DMS 273 (cell line): ENCODE measurements at regions not wholly inside any gene's neighbourhood (a gene's known extent, or its start where the extent isn't known, plus 50 kb on each side); places are given as distances from the start of the nearest gene placed in this dataset.
"Not testable (repeated sequence)": the region's sequence is repeated elsewhere in the genome, so short reads cannot be mapped to it uniquely, and the experiment has no call there.

Experiments
- DNase-seq: peaks from one replicate; lab custom pipeline; 2025; ENCODE audit not compliant: unreplicated experiment; lab: John Stamatoyannopoulos, UW

DNA sequence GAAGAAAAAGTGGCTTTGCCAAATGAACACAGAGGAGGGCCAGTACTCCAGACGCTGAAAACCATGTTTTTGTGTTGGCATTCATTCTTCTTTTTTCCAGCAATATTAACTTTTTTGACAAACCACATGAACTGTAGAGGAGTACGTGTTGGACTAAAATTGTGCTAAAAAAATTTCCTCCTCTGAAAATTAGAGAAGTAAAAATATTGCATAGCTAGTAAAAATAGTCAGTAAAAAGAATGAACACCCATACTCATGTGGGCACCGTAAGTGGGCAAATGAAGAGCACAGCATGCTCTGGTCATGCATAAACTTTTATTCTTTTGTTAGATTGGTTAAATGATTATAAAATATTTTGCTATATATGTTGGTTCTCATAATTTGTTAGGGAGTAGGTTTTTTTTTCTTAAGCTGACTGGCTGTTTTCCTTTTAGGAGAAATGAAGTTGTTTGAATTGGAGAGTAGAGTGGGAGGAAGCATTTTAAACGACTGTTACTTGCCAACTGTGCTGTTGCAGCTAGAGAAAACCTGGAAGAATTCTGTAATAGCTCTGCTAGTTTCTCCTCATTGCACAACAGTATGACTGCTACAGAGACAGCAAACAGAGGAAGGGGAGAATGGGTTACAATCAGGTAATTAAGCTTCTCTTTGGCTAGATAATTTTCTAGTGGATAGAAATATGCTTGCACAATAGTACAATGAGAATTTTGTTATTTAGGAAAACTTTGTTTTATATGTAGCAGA lies 222.4 kb downstream of the KCTD12 start:
- peak; percentile 10 for DNase-seq

DNA sequence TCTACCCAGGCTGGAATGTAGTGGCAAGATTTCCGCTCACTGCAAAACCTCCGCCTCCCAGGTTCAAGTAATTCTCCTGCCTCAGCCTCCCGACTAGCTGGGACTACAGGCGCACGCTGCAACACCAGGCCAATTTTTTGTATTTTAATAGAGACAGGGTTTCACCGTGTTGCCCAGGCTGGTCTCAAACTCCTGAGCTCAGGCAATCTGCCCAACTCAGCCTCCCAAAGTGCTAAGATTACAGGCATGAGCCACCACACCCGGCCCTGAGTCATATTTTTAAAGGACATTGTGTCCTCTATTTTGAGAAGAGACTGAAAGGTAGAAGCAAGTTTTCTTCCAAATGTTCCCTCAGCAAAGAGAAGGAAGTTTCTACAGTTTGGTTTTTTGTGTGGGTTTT lies 227.1 kb downstream of the KCTD12 start:
- DNase-seq = not testable (repeated sequence)

DNA sequence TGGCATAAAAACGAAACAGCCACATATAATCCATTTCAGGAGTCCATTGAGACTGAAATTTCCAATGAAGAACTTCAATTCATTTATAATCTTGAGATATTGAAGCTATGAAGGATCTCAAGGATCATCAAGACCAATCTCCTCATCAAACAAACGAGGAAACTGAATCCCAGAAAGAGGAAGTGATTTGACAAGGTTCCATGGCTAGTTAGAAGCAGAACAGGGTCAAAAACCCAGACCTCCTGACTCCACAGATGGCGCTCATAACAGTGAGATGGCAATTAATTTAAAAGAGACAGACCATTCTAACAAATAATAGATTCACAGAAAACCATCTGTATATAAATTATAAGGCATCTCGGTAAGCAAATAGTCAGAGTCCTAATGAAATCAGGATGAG lies 229.7 kb downstream of the KCTD12 start:
- no peak for DNase-seq

DNA sequence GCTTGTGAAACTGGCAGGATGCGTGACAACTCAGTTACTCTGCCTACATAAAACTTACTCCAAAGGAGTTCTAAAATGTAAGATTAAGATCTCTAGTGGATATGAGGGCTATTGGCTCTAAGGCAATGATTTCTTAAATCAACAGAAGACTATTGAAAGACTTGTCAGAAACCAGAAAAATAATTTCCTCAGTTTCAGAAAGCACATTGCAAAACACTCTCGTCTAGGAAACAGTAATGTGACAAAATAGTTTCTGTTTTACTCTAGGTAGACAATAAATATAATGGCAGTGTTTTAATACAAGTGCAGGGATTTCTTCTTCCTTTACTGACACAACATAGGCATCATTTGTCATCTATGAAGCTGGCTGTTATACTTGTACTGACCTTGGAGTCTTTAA lies 230.1 kb downstream of the KCTD12 start:
- no peak for DNase-seq

DNA sequence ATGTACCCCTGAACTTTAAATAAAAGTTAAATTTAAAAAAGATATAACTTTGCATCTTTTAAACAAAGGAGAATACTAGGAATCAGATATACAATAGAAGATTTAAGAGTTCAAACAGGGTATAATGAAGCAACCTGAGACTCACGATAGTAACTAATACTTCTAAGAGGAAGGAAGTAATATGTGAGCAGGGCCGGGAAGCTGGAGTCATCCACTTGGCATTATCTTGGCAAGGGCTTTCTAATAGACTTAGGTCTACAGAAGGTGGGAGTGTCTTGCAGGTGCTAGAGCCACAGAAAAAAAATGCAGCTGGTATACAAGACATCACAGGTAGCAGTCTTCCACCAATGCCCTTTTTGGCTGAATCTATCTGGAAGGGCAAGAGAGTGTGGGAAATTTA lies 231.9 kb downstream of the KCTD12 start:
- DNase-seq = no peak

DNA sequence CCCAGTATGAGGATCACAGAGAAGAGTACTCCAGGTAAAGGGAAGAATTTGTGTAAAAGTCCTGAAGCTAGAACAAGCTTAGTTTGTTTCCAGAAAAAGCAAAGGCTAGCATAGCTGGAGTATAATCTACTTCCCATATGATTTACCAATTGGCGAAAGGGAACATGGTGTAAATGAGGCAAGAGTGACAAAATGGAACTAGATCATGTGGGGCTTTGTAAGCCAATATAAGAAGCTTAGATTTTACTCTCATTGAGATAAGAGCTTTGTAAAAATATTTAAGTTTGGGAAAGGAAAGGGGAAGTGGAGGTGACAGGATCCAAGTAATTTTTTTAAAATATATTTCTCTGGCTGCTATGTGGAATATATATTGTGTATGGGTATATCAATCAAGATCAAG lies 234.9 kb downstream of the KCTD12 start:
- DNase-seq = no peak

DNA sequence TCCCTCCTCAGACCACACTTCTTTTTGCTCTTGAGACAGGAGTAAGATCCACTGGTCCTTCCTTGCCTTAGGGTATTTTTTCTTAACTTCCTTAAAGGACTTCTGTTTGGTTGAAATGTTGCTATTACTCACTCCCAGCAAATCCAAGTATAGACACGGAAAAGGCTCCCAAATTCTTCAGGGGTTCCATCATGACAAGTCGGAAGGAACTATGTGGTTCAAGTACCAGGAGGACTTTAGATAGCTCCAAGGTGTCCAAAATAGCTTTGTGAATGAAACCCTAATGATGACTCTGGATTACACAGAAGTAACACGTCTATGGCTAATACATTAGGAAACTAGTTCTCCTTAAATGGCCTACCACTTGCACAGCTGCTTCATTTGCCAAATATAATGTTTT lies 238.7 kb downstream of the KCTD12 start:
- no peak for DNase-seq

DNA sequence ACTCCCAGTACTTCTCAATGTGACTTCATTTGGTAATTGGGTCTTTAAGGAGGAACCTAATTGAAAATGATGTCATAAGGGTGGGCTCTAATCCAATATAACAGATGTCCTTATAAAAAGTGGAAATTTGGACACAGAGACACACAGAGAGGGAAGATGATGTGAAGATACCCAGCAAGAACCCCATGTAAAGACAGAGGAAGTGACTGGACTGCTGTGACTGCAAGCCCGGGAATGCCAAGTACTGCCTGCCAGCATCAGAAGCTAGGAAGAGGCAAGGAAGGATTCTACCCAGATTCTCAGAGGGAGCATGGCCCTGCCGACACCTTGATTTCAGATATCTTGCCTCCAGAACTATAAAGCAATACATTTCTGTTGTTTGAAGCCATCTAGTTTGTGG lies 239.3 kb downstream of the KCTD12 start:
- DNase-seq = peak; percentile 3

DNA sequence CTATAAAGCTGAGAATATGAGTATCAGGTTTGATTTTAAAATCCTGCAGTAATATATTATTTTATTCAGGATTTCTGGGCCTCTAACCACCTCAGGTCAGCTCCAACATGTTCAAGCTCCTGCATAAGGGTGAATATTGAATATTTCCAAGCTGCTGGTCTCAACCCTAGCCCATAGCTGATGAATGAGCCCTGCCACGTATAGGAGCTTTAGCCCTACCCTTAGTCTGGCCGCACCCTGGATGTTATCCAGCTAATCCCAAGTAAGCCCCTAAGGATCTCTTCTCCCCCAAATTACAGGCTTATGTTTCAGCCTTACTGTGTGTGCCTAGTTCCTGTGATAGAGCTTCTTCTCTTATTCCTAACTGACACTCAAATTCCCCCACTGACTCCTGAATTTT lies 240.6 kb downstream of the KCTD12 start:
- DNase-seq = no peak

DNA sequence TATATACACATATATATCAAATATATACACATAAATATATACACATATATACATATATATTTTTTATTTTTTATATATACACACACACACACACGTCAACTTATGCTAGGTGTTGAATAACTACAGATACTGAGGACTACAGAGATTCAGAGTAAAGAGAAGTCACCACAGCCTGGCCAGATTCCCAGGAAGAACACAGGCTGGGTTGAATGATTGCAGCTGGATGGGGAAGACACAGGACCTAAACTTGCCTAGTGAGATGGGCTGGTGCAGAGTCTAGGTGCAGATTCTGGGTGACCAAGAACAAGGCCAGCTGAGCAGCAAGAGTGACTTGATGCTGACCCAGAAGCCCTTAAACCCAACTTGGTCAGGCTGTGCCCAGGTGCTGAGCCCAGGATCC lies 241.3 kb downstream of the KCTD12 start:
- no peak for DNase-seq

DNA sequence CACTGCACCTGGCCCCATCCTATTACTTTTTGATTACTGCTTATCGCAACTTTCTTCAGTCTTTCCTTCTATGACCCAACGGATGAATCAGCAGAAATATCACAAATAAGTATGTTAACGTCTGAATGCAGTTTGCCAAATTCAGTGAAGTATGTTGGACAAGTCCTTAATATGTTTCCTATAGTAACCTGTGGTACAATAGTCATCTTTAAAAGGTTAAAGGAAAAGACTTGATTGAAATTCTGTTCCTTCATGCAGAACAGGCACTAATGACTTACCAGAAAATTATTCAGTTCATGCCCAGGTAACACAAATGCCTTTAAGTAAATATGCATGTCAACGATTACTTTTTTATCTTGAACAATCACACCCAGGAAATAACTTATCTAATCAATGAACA lies 242.6 kb downstream of the KCTD12 start:
- no peak for DNase-seq

DNA sequence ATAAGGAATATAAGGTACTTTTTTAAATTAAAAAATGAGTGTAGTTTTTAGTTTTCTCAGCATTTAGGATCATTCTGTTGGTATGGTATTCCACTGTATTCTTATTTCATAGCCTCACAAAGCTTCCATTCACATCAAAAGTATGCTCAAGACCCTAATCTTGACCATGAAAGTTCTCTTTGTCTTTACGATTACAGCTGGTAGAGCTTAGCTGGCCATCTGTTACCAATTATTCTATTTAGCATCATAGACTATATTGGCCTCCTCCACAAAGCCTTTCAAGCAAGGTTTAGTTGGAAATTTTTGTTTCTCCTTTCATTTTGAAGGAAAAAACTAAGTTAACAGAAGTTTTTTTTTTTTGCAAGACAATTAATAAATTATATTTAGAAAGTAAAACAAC lies 245.1 kb downstream of the KCTD12 start:
- peak; percentile 69 for DNase-seq

DNA sequence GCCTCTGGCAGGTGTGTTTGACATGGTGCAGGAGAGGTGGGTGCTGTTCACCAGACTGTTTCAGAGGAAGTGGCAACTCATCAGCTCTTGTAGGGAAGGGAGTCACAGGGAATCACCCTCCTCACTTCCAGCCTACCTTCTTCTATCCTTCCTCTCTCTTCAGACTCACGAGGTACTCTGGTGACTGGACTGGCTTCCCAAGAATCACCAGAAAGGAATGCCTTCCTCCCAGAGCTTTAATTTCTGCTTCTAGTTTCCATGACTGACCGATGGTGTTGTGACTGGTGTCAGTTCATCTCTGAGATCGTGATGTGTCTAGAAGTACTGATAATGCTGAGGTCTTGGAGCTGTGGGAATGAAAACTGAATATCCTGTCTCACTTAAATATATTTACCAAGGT lies 247.3 kb downstream of the KCTD12 start:
- DNase-seq = no peak

DNA sequence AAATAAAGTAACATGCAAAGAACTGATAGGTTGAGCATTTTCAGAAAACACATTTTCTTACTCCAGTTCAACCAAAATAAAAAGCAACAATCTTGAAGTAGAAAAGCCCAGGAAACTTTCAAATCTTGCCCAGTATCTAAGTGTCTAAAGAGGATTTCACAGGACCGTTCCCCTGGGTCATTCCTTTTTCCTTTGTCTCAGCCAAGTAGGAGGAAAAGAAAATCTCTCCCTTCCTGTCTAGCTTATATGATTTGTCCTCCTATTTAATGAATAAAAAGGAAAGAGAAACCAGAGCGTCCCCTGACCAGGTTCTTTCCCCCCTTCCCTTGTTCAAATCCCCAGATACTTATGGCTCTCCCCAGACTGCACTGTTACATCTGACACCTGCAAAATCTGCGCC lies 248.0 kb downstream of the KCTD12 start:
- no peak for DNase-seq

DNA sequence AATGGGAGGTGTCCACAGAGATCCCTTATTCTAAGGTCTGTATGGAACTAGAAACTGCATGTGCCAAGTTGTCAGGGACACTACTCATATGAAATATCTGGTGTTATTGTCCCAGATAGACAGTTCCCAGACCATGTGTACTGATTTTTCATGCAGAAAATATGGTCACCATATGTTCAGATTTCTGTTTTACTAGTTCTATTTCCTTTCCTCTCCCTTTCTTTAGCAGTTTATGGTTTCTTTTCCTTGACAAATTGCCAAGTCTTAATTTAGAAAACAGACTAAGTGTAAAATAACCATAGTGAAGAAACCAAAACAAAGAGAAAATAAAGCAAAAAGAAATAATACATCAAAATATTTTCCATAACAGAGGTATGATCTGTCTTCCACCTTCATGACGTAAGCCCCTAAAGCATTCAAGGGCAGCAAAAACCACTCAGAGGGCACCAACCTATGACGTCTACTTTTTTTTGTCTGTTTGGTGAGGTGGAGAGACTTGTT lies 248.5 kb downstream of the KCTD12 start:
- DNase-seq = peak; percentile 43

DNA sequence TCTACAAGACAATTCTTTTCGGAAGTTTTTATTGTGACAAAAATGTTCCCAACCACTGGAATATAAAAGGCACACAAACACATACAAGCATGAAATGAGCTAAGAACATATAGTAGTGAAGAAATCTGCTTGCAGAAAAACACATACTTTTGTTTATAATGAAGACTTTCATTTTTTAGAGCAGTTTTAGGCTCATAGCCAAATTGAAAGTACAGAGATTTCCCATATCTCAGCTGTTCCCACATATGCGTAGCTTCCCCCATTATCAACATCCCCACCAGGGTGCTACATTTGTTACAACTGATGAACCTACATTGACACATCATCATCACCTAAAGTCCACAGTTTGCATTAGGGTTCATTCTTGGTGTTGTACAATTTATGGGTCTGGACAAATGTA lies 249.4 kb downstream of the KCTD12 start:
- DNase-seq = no peak

DNA sequence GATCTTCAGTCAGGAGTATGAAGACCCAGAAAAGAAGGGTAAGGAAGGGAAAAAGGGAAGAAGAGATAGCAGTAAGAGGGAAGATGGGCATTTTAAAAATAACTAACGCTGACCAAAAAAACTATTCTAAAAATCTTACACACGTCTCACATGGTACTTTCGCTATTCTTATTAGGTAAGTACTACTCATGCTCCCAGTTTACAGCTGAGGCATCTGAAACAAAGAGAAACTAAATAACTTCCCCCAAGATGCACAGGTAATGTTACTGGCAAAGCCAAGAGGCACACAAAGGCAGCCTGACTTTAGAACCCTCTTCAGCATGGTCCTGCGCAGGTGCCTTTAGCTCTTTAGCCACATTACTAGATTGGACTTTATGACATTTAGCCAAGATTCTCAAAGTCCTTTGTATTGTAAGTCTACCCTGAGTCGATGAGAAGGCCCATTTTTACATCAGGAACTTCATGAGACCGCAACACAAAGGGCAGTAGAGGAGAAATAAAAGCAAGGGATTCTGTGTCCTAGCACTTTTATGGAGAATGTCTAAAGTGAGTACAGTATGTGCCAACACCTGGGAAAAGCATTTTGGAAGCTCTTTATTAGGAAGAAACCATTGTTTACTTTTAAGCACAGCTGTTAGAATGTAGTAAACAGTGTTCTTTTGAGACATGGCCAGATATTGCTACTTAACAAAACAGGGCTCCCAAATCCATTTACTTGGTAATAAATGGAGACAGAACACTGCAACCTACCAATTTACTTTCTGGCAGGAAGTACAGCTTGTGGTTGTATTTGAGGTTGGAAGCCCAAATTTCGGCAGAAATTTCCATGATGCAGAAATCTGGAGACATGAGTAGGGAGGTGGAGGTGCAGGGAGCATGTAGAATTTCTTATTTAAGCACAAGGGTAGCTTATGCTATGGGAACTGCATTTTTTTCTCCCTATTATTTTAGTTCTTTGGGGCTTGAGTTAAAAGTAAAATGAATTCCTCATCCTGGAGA lies 250.7 kb downstream of the KCTD12 start:
- no peak for DNase-seq

DNA sequence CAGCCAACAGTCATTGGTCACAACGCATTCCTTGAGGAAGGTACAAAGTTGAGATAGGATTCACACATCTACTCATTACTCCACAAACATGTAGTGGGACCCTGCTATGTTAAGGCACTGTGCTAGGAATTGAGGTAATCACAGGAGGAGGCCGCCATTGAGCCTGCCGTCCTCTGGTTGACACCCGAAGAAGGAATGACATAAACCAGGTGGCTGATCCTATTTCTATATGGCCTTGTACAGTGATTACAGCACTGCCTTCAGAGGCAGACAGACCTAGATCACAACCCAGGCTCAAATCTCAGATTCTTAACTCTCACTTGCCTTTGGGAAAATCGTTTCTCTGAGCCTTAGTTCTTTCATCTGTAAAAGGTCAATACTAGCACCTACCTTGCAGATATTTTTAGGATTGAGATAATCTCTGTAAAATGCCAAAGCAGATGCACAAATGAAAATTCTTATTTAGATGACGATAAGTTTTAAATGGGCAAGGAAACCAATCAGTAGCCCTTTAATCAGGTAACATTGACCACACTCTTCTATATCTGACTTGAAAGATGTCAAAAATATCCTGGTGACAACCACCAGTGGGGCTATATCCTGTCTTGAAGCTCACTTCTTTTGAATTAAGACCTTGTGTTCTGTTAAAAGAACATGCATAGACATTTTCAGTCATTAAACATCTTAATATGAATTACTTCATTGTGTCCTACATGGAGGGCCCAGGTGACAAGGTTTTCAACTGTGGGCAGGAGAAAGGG lies 251.6 kb downstream of the KCTD12 start:
- no peak for DNase-seq

DNA sequence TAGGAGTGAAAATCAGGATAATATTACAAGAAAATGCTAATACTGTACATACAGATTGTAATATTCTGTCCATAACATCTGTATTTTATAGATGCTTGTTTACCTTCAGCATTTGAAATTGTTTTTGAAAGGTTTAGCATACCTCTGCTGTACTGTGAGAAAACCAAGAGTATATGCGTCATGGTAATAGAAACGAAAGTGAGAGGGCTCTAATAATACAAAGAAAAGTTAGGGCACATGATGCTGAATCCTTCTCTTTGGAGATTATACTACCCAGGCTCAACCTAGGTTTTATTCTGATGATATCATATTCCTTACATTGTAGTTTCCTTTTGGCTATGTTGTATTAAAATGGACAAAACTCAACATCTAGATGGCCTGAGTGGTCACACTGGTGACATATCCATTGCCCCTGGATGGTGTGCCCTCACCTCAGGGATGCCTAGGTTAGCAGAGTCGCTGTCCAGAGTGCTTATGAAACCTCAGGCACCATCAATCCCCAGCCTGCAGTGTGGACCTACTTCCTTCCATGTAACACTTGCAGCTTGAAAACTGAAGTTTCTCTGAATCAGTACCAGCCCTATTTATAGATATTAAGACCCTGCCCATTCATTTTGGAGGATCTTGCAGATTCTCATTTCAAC lies 253.7 kb downstream of the KCTD12 start:
- DNase-seq = no peak

DNA sequence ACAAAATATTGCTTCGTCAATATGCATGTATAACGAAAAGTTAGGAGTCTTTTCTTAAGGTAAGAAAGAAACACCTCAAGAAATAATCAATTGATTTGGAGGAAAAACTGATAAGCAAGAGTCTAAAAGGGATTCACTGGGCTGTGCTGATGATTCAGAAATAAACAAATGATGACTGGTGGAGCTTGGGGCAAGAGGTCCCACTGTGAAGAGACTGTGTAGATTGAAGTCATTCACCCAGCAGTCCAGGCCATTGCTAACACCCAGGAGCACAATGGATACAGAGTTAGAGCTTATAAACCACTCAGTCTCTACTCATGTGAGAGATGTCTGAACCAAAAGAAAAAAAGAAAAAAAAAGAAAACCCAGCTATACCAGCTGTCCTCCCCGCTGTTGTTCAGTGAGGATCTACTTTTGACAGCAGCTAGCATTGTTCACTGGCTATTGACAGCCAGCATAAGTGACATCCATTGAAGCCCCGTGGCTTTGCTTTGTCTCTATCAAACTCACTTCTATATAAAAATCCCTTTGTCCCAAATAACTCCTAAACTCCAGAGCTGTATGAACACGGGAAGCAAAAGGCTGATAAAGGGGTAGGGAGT lies 255.5 kb downstream of the KCTD12 start:
- DNase-seq = no peak
